Spleen (tissue), 11 donors: ENCODE measurements at regions not wholly inside any gene's neighbourhood (a gene's known extent, or its start where the extent isn't known, plus 50 kb on each side); places are given as distances from the start of the nearest gene placed in this dataset.

Experiments used
- DNase-seq: peaks from one replicate; pipeline ENCODE4 v3.0.0-alpha.2; 2020
- H3K27ac ChIP-seq, 8 donors: fragments of 200-600 bp; sonication (generic) in 7 of 8; 1 replicate in 4 of 8; 2 replicates in 4 of 8; pipeline versions ENCODE4 v1.5.0 to v1.8.0; 2016 to 2021; ENCODE audit warnings: inconsistent platforms in 4 of 8, mild to moderate bottlenecking in 4 of 8, moderate library complexity in 1 of 8
- H3K27me3 ChIP-seq, 7 donors: fragments of 200-600 bp; sonication (generic) in 6 of 7; replicated peaks in 1 of 7; 1 replicate in 4 of 7; 2 replicates in 3 of 7; pipeline versions ENCODE4 v1.5.0 to v1.8.0; 2016 to 2021; ENCODE audit warnings: inconsistent platforms in 3 of 7, mild to moderate bottlenecking in 1 of 7
- H3K36me3 ChIP-seq, 6 donors: fragments of 200-600 bp; sonication (generic) in 5 of 6; 1 replicate in 4 of 6; 2 replicates in 2 of 6; pipeline versions ENCODE4 v1.5.0 to v1.8.0; 2016 to 2021; ENCODE audit warnings: inconsistent platforms in 2 of 6
- H3K4me1 ChIP-seq, 6 donors: fragments of 200-600 bp; sonication (generic) in 5 of 6; 1 replicate in 3 of 6; 2 replicates in 3 of 6; pipeline versions ENCODE4 v1.5.0 to v1.8.0; 2016 to 2021; ENCODE audit warnings: inconsistent platforms in 3 of 6
- H3K4me3 ChIP-seq, 8 donors: fragments of 200-600 bp; sonication (generic) in 7 of 8; 1 replicate in 4 of 8; 2 replicates in 4 of 8; pipeline versions ENCODE4 v1.5.0 to v1.8.0; 2016 to 2021; ENCODE audit warnings: inconsistent platforms in 4 of 8, mild to moderate bottlenecking in 4 of 8, moderate library complexity in 2 of 8
- H3K9me3 ChIP-seq, 8 donors: fragments of 200-600 bp; sonication (generic) in 7 of 8; 1 replicate in 4 of 8; 2 replicates in 4 of 8; pipeline versions ENCODE4 v1.5.0 to v1.8.0; 2016 to 2021; ENCODE audit warnings: inconsistent platforms in 4 of 8
- POLR2A ChIP-seq, 3 donors: fragments of 450-650 bp; IDR thresholded peaks; one replicate each; pipeline ENCODE4 v1.5.1; 2017; ENCODE audit warnings: antibody characterized with exemption in 3 of 3, mild to moderate bottlenecking in 1 of 3
- POLR2AphosphoS5 ChIP-seq, 3 donors: sonication (generic); formaldehyde crosslinking; IDR thresholded peaks; one replicate each; pipeline ENCODE4 v1.5.1; 2017; ENCODE audit warnings: antibody characterized with exemption in 3 of 3
- WGBS, 5 donors: extraction: QIAGEN DNeasy Blood & Tissue Kit in 3 of 5; methylation state at CpG; one replicate each; pipeline versions ENCODE4 v1.1.5 to v1.1.7; 2013 to 2018; 5-methylcytosine and 5-hydroxymethylcytosine counted together
- intact Hi-C: fragments of 100-400 bp; cut with DNase I; formaldehyde crosslinking; loops from one replicate; pipeline ENCODE4 v1.15.0; 2023; ENCODE audit warnings: low total_unique reads
- TF ChIP-seq, protein P1 (sequence below), 11 experiments: fragments of 200-600 bp in 7 of 11; fragments of 450-650 bp in 4 of 11; sonication (generic) in 4 of 11; IDR thresholded peaks in 8 of 11; conservative IDR thresholded peaks in 3 of 11; 1 replicate in 7 of 11; 2 replicates in 4 of 11; pipeline versions ENCODE4 v1.4.0 to v1.8.0; 2016 to 2021; ENCODE audit warnings: antibody characterized with exemption in 11 of 11, inconsistent platforms in 4 of 11, mild to moderate bottlenecking in 1 of 11
- donor health status: healthy with polysubstance abuse.
- donor health status: DM: no; HTN: no; CAD: no; lungs with moderate emphysema.
- donor health status: DM: no; HTN: no; CAD: no.
- donor health status: Bipolar disorder and iron deficiency.
- donor health status: healthy.
- donor health status: DM: no; HTN: no; CAD: no.
- donor health status: DM: yes; HTN: yes; CAD: no.

DNA sequence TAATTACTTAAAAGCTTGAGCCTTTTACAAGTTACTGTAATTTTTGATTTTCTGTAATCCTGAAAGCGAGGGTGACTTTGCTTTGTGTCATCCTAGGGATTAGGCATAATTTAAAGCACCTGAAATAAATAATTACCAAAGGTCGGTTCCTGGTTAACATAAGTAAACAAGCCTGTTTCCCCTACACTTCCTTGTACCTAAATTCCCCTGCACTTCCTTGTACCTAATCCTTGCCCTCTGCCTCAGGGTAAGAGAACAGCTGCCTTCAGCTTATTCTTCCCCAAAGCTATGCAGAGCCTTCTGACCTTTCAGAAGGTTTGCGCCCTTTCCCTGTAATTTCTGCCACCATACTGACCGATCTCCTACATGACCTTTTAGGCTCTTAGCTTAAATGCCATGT lies 166.1 kb upstream of the PDE5A start:
- Histone ChIP-seq H3K4me3 (no peak overlapping the region), H3K27ac (no peak overlapping the region), H3K36me3 (no peaks in the 10 kb centered on the region), H3K27me3 (no peaks in the 10 kb centered on the region), H3K4me1 (no peaks in the 10 kb centered on the region), H3K9me3 (no peaks in the 10 kb centered on the region)
- intact Hi-C loops = no loop called here
- TF ChIP-seq, protein P1, sequence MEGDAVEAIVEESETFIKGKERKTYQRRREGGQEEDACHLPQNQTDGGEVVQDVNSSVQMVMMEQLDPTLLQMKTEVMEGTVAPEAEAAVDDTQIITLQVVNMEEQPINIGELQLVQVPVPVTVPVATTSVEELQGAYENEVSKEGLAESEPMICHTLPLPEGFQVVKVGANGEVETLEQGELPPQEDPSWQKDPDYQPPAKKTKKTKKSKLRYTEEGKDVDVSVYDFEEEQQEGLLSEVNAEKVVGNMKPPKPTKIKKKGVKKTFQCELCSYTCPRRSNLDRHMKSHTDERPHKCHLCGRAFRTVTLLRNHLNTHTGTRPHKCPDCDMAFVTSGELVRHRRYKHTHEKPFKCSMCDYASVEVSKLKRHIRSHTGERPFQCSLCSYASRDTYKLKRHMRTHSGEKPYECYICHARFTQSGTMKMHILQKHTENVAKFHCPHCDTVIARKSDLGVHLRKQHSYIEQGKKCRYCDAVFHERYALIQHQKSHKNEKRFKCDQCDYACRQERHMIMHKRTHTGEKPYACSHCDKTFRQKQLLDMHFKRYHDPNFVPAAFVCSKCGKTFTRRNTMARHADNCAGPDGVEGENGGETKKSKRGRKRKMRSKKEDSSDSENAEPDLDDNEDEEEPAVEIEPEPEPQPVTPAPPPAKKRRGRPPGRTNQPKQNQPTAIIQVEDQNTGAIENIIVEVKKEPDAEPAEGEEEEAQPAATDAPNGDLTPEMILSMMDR (IDR thresholded peaks at IDR 0.05 in 8 of 11, conservative IDR thresholded peaks at IDR 0.05 in 3 of 11) = no peak
- TF ChIP-seq POLR2AphosphoS5 (IDR thresholded peaks at IDR 0.05) = no peak
- TF ChIP-seq POLR2A (IDR thresholded peaks at IDR 0.05) = no peak
- 55 to 58% (median 57%) methylated on average over 4 of the region's 4 CpGs for WGBS, 5 donors
- no peak for DNase-seq

DNA sequence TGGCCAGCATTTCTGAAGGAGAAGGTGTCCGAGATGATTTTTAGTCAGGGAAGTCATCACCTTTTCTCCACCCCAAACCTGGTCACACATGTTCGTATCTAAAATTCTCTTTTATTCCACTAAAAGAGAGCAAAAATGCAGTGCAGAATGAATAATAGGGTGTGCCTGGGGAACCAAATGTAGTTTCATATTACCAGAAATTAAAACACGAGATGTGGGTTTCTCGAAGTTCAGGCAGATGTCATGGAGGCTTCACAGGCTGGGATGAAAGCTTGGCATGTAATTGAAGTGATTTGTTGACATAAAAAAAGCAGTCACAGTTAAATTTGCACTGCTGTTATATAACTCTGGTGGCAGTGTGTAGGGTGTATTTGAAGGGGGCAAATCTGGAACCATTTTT lies 165.5 kb upstream of the PDE5A start:
- no peak for DNase-seq
- H3K36me3 ChIP-seq = no peaks in the 10 kb centered on the region
- intact Hi-C loops = no loop called here
- H3K4me3 ChIP-seq = no peak overlapping the region
- 72 to 86% (median 81%) methylated on average over 4 of the region's 4 CpGs for WGBS, 5 donors
- no peaks in the 10 kb centered on the region for H3K27me3 ChIP-seq
- H3K9me3 ChIP-seq = no peaks in the 10 kb centered on the region
- no peak for TF ChIP-seq POLR2A (IDR thresholded peaks at IDR 0.05)
- TF ChIP-seq, protein P1 (IDR thresholded peaks at IDR 0.05 in 8 of 11, conservative IDR thresholded peaks at IDR 0.05 in 3 of 11) = no peak
- no peak for TF ChIP-seq POLR2AphosphoS5 (IDR thresholded peaks at IDR 0.05)
- no peaks in the 10 kb centered on the region for H3K4me1 ChIP-seq
- no peak overlapping the region for H3K27ac ChIP-seq

DNA sequence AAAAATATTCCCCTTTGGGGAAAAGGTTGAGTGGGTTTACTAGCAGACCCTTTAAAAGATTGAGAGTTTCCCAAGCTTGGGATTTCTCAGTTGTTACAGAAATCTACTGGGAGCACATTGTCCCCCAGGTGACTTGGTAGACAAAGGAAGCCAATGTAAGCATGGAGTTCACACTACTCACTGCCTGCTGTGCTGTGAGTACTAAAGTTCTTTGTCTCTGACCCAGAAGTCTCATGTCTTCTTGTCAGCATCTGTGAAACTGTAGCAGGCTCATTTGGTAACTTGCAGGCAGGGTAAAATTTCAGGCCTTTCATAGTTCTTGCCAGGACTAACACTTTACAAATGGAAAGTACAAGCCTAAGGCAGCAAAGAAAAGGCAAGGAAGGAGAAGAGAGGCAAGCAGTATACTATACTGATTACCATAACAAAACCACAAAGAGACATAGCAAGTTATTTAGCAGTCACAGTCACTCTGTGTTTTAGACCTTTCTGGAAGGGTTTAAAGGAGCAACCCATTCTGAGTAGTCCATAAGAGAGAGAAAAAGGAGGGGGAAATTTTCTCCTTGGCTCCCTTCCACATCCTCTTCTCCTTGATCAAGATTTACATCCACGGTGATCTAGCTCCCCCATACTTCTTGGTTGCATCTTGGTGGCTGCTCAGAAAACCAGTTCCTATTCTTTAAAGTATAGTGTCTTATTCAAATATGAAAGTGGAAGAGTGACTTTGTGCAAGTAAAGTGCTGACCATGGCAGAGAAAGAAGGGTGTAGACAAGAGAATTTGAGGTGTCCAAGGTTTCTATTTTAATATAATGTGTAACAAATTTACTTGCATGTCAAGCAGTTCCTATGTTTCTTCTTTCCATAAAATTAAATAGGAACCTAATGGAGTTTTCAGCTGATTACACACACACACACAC lies 160.0 kb upstream of the PDE5A start:
- TF ChIP-seq POLR2A (IDR thresholded peaks at IDR 0.05) (no peak), POLR2AphosphoS5 (IDR thresholded peaks at IDR 0.05) (no peak)
- Histone ChIP-seq H3K36me3 (no peaks in the 10 kb centered on the region), H3K27me3 (no peaks in the 10 kb centered on the region), H3K4me1 (no peaks in the 10 kb centered on the region), H3K9me3 (peaks cover 0 to 10% (median 1%) of the 10 kb centered on the region in 8 donors), H3K4me3 (no peak overlapping the region), H3K27ac (no peak overlapping the region)
- WGBS, 5 donors = 47 to 73% (median 58%) methylated on average over 1 of the region's 1 CpG
- intact Hi-C loops = no loop called here
- no peak for DNase-seq

DNA sequence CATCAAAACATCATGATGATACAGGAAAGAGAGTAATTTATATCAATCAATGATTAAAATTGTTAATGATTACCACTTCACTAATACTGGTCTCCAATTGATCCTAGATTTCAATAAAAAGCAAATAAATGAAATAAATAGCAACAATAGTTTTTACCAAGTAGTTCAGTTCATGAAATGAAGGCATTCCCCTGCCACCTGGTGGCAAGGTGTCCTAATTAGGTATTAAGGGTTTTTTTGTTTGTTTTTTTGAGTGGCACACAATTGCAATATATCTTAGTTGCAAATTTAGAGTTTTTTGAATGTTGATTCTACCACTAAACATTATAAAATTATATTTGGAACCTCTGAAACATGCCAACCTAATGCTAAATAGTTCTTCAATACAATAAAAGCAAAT lies 157.4 kb upstream of the PDE5A start:
- H3K4me3 ChIP-seq = no peak overlapping the region
- TF ChIP-seq, protein P1 (IDR thresholded peaks at IDR 0.05 in 8 of 11, conservative IDR thresholded peaks at IDR 0.05 in 3 of 11) = peak in 2 of 11 experiments; percentile 6 to 20
- TF ChIP-seq POLR2A (IDR thresholded peaks at IDR 0.05) = no peak
- DNase-seq = no peak
- peaks cover 0 to 18% (median 5%) of the 10 kb centered on the region in 8 donors for H3K9me3 ChIP-seq
- no peaks in the 10 kb centered on the region for H3K4me1 ChIP-seq
- no peaks in the 10 kb centered on the region for H3K27me3 ChIP-seq
- intact Hi-C loops = no loop called here
- H3K36me3 ChIP-seq = no peaks in the 10 kb centered on the region
- H3K27ac ChIP-seq = no peak overlapping the region
